ENCODE measurements at regions not wholly inside any gene's neighbourhood (a gene's known extent, or its start where the extent isn't known, plus 50 kb on each side); places are given as distances from the start of the nearest gene placed in this dataset.

DNA sequence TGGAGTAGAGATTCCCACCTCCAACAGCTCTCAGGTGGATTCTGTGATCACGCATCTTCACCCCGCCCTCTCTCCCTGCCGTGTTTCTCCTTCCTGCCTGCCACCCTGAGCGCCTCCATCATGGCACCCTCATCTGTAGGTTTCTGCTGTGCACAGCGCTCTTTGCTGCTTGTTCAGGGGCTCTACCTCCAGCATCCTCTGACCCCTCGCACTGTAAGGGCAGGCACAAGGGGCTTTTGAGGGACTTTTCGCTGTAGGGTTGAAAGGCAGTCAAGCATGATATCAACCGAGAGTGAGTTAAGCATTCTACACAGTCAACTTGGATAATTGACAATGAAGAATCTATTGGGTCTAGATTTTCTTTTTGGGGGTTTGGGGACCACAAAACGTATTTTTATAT lies 99.1 kb upstream of the GREM2 start:
- intact Hi-C loops (cut with DNase I; ENCODE audit: low total_unique reads): no loop called here
- no peak overlapping the region for H3K4me3 ChIP-seq (ENCODE audit: low read depth, poor library complexity, severe bottlenecking)
- TF ChIP-seq POLR2A (IDR thresholded peaks at IDR 0.05): no peak
- DNase-seq (ENCODE audit: low spot score in 2 of 2): no peak
- 90 to 93% methylated on average over 9 of the region's 9 CpGs for WGBS, 2 donors

DNA sequence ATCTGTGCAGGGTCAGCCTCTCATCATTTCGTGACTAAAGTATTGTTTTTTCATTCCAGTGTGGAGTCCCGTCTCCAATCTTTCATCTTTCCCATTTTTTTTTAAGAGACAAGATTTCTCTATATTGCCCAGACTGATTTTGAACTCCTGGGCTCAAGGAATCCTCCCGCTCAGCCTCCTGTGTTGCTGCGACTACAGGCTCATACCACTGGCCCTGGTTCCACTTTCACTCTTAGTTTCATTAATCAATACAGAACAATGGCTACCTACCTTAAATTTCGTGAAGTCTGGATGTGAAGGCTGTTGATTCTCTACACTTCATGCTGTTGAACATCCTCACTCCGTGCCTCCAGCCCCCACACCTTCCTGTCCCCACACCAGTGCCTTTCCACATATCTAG lies 97.7 kb upstream of the GREM2 start:
- whole genome bisulfite sequencing, 2 donors: 66 to 77% methylated on average over 6 of the region's 6 CpGs

GRCh38 chr1:240706150-240706935 lies 94.4 kb upstream of the GREM2 start:
- H3K4me3 ChIP-seq (ENCODE audit: low read depth, poor library complexity, severe bottlenecking): no peak overlapping the region
- TF ChIP-seq POLR2A (IDR thresholded peaks at IDR 0.05) (no peak), CTCF (IDR thresholded peaks at IDR 0.05) (no peak)
- DNase-seq (ENCODE audit: low spot score in 2 of 2): no peak
- intact Hi-C loops (cut with DNase I; ENCODE audit: low total_unique reads): no loop called here
- 29 to 34% methylated on average over 7 of the region's 7 CpGs for WGBS, 2 donors

More for the DNA sequence above, 97.7 kb upstream of the GREM2 start:
- intact Hi-C loops (cut with DNase I; ENCODE audit: low total_unique reads): no loop called here
- no peak for DNase-seq (ENCODE audit: low spot score in 2 of 2)
- TF ChIP-seq POLR2A (IDR thresholded peaks at IDR 0.05) (no peak), CTCF (IDR thresholded peaks at IDR 0.05) (no peak)
- H3K4me3 ChIP-seq (ENCODE audit: low read depth, poor library complexity, severe bottlenecking): no peak overlapping the region

DNA sequence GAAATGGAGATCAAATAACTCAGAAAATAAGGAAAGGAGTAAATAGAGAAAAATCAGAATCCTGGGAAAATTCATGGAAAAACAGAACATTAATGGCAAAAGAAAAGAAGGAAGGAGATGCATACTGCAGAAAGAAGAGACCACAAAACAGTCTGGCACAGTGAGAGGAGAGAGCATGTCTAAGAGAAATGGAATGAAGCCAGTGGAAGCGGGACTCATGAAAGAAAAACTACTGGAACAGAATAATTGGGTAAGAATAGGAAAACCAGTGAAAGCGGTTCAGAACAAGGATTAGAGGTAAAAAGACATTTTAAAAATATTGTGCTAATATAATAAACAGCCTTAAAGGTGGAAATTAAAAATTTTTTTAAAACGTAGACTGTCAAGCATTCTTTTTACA lies 93.6 kb upstream of the GREM2 start:
- WGBS, 2 donors: 38 to 44% methylated on average over 3 of the region's 3 CpGs
- intact Hi-C loops (cut with DNase I; ENCODE audit: low total_unique reads): no loop called here
- H3K4me3 ChIP-seq (ENCODE audit: low read depth, poor library complexity, severe bottlenecking): no peak overlapping the region
- DNase-seq (ENCODE audit: low spot score in 2 of 2): peak in 1 of 2 donors; percentile 10
- TF ChIP-seq CTCF (IDR thresholded peaks at IDR 0.05) (no peak), POLR2A (IDR thresholded peaks at IDR 0.05) (no peak)

GRCh38 chr1:240701412-240701811 lies 89.5 kb upstream of the GREM2 start:
- TF ChIP-seq POLR2A (IDR thresholded peaks at IDR 0.05): no peak
- TF ChIP-seq CTCF (IDR thresholded peaks at IDR 0.05): no peak
- 73 to 75% methylated on average over 5 of the region's 5 CpGs for WGBS, 2 donors
- DNase-seq (ENCODE audit: low spot score in 2 of 2): no peak
- intact Hi-C loops (cut with DNase I; ENCODE audit: low total_unique reads): no loop called here
- H3K4me3 ChIP-seq (ENCODE audit: low read depth, poor library complexity, severe bottlenecking): no peak overlapping the region

DNA sequence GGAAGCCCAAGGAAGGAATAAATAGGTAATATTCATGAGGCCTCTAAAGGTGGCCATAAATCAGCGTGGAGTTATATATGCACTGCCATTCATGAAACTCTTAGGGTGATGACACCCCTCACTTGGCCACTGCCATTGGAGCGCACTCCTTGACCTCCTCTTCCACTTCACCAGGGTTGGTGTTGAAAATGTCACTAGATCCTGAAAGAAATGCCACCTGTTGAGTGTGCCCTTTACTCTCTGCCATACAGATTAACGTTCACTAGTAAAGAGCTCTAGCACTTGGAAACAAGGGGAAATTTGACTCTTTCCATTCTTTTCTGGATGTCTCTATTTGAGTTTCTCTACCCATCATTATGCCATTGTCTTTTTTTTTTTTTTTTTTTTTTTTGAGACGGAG lies 83.5 kb upstream of the GREM2 start:
- H3K4me3 ChIP-seq (ENCODE audit: low read depth, poor library complexity, severe bottlenecking): no peak overlapping the region
- 91 to 100% methylated on average over 4 of the region's 4 CpGs for WGBS, 2 donors
- intact Hi-C loops (cut with DNase I; ENCODE audit: low total_unique reads): no loop called here
- no peak for DNase-seq (ENCODE audit: low spot score in 2 of 2)
- TF ChIP-seq POLR2A (IDR thresholded peaks at IDR 0.05) (no peak), CTCF (IDR thresholded peaks at IDR 0.05) (no peak)
